Lower lobe of right lung (tissue), 2 donors: ENCODE measurements at regions not wholly inside any gene's neighbourhood (a gene's known extent, or its start where the extent isn't known, plus 50 kb on each side); places are given as distances from the start of the nearest gene placed in this dataset.

ENCODE experiments used
- ATAC-seq, 2 donors: fragments of 200-7000 bp; cut with Tn5 transposase; one replicate each; pipeline ENCODE4 v1.9.1; 2020 to 2022; ENCODE audit warnings: mild to moderate bottlenecking in 2 of 2, moderate library complexity in 2 of 2
- DNase-seq: peaks from one replicate; pipeline ENCODE4 v3.0.0-alpha.2; 2020
- H3K27ac ChIP-seq: fragments of 200-600 bp; one replicate; pipeline ENCODE4 v1.8.0; 2022
- H3K27me3 ChIP-seq: fragments of 200-600 bp; one replicate; pipeline ENCODE4 v1.8.0; 2022; ENCODE audit warnings: low read depth
- H3K36me3 ChIP-seq: fragments of 200-600 bp; one replicate; pipeline ENCODE4 v1.8.0; 2022; ENCODE audit warnings: mild to moderate bottlenecking
- H3K4me1 ChIP-seq: fragments of 200-600 bp; one replicate; pipeline ENCODE4 v1.8.0; 2022
- H3K4me3 ChIP-seq: fragments of 200-600 bp; one replicate; pipeline ENCODE4 v1.8.0; 2022; ENCODE audit warnings: mild to moderate bottlenecking
- H3K9me3 ChIP-seq: fragments of 200-600 bp; one replicate; pipeline ENCODE4 v1.8.0; 2022
- CTCF ChIP-seq: fragments of 200-600 bp; IDR thresholded peaks from one replicate; pipeline ENCODE4 v1.8.0; 2022; ENCODE audit warnings: antibody characterized with exemption, mild to moderate bottlenecking
- intact Hi-C: fragments of 100-400 bp; cut with DNase I; formaldehyde crosslinking; loops from one replicate; pipeline ENCODE4 v1.11.0; 2022
- donor health status: DM: no; HTN: yes; CAD: no; lungs with severe emphysema.

- no peak for TF ChIP-seq CTCF
- no peak overlapping the region for H3K4me3 ChIP-seq
- H3K27ac ChIP-seq: no peak overlapping the region
- no peaks in the 10 kb centered on the region for H3K36me3 ChIP-seq
- H3K9me3 ChIP-seq: no peaks in the 10 kb centered on the region
- no peaks in the 10 kb centered on the region for H3K27me3 ChIP-seq
- no peaks in the 10 kb centered on the region for H3K4me1 ChIP-seq
- ATAC-seq: no peak
- intact Hi-C loops: no loop called here
- DNase-seq: no peak
Observed at GRCh38 chr1:201663491-201664113, 124.7 kb downstream of the NAV1 start.

GRCh38 chr1:201665036-201665435 lies 126.1 kb downstream of the NAV1 start:
- no peaks in the 10 kb centered on the region for H3K4me1 ChIP-seq
- no peaks in the 10 kb centered on the region for H3K36me3 ChIP-seq
- ATAC-seq (no peak), DNase-seq (no peak)
- H3K4me3 ChIP-seq: no peak overlapping the region
- TF ChIP-seq CTCF: no peak
- intact Hi-C loops: no loop called here
- no peaks in the 10 kb centered on the region for H3K27me3 ChIP-seq
- no peak overlapping the region for H3K27ac ChIP-seq
- H3K9me3 ChIP-seq: no peaks in the 10 kb centered on the region

GRCh38 chr1:201666102-201666501 lies 127.2 kb downstream of the NAV1 start:
- ATAC-seq: no peak
- no peak for TF ChIP-seq CTCF
- Histone ChIP-seq H3K27me3 (no peaks in the 10 kb centered on the region), H3K4me3 (no peak overlapping the region), H3K4me1 (no peaks in the 10 kb centered on the region), H3K36me3 (no peaks in the 10 kb centered on the region), H3K27ac (no peak overlapping the region), H3K9me3 (no peaks in the 10 kb centered on the region)
- intact Hi-C loops: no loop called here
- DNase-seq: no peak

GRCh38 chr1:201666645-201667044 lies 127.7 kb downstream of the NAV1 start:
- Histone ChIP-seq H3K27me3 (no peaks in the 10 kb centered on the region), H3K9me3 (no peaks in the 10 kb centered on the region), H3K27ac (no peak overlapping the region), H3K36me3 (no peaks in the 10 kb centered on the region), H3K4me1 (no peaks in the 10 kb centered on the region), H3K4me3 (no peak overlapping the region)
- TF ChIP-seq CTCF: no peak
- ATAC-seq (no peak), DNase-seq (no peak)
- intact Hi-C loops: no loop called here

GRCh38 chr1:201667479-201667878 lies 128.6 kb downstream of the NAV1 start:
- H3K9me3 ChIP-seq: no peaks in the 10 kb centered on the region
- H3K27me3 ChIP-seq: no peaks in the 10 kb centered on the region
- no peak for TF ChIP-seq CTCF
- H3K4me3 ChIP-seq: no peak overlapping the region
- ATAC-seq: no peak
- H3K36me3 ChIP-seq: no peaks in the 10 kb centered on the region
- H3K4me1 ChIP-seq: no peaks in the 10 kb centered on the region
- no peak overlapping the region for H3K27ac ChIP-seq
- no peak for DNase-seq
- intact Hi-C loops: no loop called here

GRCh38 chr1:201670517-201670916 lies 131.6 kb downstream of the NAV1 start:
- no peak for ATAC-seq
- peaks cover 11% of the 10 kb centered on the region for H3K4me1 ChIP-seq
- no peak for TF ChIP-seq CTCF

More at GRCh38 chr1:201670517-201670916, 131.6 kb downstream of the NAV1 start:
- Histone ChIP-seq H3K9me3 (no peaks in the 10 kb centered on the region), H3K27me3 (no peaks in the 10 kb centered on the region), H3K4me3 (no peak overlapping the region), H3K36me3 (no peaks in the 10 kb centered on the region), H3K27ac (no peak overlapping the region)
- no peak for DNase-seq
- intact Hi-C loops: no loop called here
